ENCODE measurements at regions not wholly inside any gene's neighbourhood (a gene's known extent, or its start where the extent isn't known, plus 50 kb on each side); places are given as distances from the start of the nearest gene placed in this dataset.
A peak's percentile ranks its signal among the peaks of the same experiment; 100 is the strongest.

DNA sequence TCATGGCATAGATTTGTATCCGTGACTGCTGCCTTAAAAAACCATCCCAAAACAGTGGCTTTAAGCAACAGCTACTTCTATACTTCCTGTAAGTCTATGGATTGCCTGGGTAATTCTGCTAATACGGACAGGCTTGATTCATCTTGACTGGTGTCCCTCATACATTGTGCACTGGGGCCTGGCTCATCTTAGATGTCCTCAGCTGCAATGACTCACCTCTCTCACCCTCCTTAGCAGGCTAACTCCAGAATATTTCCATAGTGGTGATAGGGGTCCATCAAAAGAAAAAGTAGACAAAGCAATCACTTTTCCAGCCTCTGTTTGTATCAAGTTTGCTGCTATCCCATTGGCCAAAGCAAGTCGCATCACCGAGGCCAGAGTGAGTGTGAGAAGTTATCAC is 409.1 kb upstream of the KAZN start:
- no peak for DNase-seq (ENCODE audit: low read depth, low spot score)

DNA sequence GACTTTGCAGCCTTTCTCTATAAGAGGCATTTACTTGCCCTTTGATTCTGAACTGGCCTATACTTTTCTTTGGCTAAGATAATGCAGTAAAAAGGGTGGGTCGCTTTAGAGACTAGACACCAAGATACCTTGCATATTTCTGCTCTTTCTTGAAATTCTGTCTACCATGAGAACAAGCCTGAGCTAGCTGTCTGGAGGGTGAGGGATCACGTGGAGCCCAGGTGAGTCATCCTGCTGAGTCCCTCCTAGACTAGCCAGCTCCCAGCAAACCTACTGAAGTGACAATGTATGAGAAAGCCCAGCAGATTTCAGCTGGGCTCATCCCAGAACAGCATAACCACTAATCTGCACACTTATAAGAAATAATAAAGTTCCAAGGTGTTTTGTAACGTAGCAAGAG is 408.0 kb upstream of the KAZN start:
- peak; percentile 2 for DNase-seq (ENCODE audit: low read depth, low spot score)

DNA sequence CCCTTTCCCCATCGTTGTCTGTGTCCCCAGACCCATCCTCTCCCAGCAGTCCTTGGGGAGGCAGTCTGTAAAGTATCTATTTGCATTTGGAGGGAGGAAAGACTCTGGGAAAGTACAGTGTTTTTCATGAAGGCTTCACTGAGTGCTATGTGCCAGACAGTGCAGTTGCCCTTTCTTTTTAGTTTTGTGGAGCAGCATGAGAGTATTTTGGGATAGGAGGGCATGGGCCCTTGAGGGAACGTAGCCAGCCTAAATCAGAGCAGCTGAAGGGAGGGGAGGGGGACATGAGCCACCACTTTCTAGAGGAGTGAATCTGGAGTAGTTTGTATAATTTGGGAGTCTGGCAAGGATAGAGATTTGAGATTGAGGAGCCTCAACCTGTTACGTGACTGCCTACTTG is 404.0 kb upstream of the KAZN start:
- no peak for DNase-seq (ENCODE audit: low read depth, low spot score)

DNA sequence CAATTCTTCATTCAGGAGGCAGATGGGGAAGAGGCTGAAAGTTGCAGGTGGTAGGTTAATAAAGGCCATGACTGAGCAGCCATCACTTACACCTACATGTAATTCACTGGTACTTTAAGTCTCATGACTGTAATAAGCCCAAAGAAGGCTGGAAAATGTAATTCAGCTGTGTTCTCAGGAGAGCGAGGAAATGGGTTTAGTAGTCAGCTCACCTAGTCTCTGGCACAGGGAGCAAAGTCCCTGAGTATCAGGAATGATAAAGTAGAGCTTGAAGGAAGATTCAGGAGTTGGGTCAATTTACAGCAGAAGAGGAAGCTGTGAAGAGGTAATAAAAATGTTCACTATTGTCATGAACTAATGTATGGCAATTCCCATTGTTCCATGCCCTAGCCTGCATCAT is 393.4 kb upstream of the KAZN start:
- no peak for DNase-seq (ENCODE audit: low read depth, low spot score)

DNA sequence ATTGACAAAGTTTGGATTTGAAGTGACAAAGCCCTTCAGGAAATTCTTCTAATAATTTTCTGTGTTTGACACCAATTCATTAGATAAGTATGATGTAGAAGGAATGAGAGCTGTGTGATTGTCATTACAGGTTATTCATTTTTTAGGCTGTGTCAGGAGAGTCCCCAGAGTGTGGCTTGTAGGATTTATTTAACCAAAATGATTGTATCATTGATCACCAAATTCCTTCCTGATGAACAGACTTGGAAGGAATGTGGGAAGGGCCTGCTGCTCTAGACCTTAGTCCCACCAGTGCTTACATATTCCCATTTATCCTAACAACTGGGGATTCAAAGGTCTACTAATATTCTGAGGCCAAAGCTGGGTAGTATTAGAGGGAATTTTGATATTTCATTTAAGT is 383.3 kb upstream of the KAZN start:
- no peak for DNase-seq (ENCODE audit: low read depth, low spot score)

DNA sequence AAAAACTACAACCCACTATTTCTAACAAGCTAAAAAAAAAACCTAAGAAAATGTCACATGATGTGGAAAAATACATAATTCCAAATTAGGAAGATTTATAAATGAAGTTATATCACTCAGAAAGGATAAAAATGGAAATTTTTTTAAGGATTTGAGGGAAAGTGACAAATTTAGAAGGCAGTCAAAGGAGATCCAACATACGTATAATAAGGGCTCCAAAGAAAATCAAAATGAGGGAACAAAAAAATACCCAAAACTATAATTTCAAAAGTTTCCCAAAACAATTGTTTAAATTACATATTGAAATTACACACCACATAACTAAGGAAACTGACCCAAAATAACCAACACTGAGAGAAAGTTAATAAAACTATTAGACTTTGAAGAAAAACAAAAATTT is 381.1 kb upstream of the KAZN start:
- no peak for DNase-seq (ENCODE audit: low read depth, low spot score)

DNA sequence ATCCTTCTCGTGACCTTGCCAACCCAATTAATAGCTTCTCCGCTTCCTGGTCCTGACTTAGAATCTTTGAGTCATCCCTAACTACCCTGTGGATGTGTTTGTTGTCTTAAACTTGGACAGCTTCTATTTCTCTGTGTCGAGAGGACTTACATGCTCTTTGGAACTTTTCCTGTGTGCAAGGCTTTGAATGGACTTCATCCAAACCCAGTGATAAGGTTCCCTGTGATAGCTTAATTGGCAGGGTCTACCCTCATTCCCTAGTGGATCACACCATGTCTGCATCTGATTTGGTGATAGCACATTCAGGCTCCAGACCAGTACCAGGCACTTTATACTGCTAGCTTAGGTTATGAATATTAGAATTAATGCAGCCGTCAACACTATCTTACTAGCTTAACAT is 378.2 kb upstream of the KAZN start:
- DNase-seq (ENCODE audit: low read depth, low spot score): no peak

DNA sequence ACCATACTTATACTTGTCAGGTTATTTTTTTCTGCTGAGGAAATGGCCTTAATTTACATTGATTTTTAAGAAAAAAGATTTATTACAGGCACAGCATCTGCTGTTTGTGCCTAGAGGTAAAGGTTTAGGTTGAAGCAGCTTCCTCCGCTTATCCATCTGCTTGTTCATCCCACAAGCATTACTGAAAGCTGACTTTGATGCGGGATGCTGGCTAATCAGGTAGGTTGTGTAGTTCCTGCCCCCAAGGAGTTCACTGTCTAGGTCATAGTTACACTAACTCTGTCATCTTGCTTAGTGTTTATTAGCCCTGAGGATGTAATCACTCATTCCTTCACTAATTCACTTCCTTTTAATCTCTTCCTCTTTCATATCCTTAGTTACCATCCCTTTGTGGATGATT is 377.7 kb upstream of the KAZN start:
- DNase-seq (ENCODE audit: low read depth, low spot score): no peak

DNA sequence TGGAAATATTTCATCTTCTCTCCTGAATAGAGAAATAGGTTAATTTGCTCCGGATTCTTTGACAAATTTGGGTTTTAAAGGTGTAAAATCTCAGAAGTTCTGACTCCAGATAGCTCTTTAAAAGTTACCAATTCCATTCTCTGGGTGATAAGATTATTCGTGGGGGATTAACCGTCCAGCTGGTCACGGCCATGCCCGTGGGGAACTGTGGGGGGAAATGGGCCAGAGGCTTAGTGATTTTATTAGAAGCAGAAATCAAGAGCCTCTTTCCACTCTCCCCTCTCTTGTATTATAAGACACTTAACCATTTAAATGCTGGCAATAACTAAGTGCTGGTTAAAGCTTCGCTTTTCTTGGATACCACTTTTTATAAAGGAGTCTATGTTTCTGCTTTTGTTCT is 376.4 kb upstream of the KAZN start:
- no peak for DNase-seq (ENCODE audit: low read depth, low spot score)

DNA sequence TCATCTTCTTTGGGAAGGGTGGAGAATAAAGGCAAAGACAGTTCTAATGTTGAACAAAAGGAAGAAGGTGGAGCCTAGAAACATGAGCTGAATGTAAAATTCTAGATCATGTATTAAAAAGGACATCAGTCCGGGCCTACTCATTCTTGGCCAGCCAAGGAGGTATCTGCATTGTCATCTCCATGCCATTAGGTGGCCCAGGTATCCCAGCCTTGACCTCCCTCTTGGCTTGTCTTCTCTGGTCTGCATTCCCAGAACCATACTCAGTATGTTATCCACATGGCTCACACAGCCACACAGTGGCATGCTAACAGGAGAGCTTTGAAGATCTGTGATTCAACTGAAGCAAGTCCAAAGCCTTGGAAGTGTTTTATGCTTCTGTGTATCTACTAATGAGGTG is 369.8 kb upstream of the KAZN start:
- no peak for DNase-seq (ENCODE audit: low read depth, low spot score)

DNA sequence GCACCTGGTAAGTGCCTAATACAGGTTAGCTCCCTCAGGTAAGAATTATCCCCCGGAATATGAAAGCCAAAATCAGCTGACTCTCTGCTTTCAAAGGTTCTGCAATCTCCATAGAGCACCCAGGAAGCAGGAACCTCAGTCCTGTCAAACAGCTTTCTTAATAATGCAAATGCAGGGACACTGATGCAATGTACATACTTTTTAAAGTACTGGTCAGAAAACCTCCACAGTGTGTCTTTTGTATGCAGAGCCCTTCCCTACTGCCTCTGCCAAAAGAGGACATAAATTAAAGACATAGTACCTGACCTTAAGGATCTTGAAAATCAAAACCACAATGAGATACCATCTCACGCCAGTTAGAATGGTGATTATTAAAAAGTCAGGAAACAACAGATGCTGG is 365.0 kb upstream of the KAZN start:
- no peak for DNase-seq (ENCODE audit: low read depth, low spot score)

DNA sequence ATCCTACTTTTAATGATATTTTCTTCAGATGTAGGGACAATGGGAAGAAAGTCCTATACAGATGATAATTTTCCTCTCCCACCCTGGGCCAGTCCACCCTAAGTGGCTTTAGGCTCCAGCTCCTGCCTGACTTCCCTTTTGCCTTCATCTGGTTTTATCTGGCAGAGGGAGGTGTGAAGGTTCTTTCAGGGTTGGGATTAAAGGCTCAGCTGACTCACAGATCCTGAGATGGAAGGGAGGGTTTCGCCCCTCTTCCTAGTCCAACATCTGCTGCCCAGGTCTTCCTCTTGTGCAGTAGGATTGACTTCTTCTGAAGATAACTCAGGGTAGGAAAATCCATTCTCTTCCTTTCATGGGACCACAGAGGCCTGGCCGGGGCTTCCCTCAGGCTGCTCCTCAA is 362.4 kb upstream of the KAZN start:
- no peak for DNase-seq (ENCODE audit: low read depth, low spot score)

DNA sequence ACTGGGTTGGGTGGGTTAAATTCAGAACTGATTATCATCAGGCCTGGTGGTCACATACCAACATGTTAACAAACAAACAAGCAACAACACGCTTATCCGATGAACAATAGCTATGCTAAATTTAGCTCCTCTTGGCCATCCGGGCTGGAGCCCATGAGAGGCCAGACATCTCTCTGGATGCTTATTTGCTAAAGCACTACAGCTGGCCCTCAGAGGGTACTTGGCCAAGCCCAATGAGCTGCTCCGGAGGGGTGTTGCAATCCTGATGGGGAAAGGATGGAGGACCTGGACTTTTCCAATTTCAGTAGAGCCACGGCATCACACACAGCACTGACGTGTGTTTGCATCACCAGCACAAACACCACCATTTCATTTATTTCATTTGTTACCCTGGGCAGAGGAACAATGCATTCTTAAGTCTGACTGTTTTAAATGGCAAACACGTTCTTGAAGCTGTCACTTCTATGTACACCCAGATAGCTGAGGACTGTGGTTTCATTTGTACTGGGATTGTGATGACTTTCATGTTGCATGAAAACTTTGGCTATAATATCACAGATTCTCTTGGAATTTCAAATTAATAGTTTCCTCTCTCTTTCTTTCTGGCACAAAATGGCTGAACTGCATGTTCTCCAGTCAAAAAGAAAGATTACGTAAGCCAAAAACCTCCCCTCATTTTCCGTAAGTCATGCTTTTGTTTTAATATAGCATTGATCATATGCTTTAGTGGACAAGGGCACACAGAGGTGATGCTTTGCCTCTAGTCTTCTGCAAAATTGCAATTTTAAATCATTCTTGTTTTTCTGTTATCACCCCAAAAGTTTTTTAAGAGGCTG is 359.8 kb upstream of the KAZN start:
- DNase-seq (ENCODE audit: low read depth, low spot score): no peak

DNA sequence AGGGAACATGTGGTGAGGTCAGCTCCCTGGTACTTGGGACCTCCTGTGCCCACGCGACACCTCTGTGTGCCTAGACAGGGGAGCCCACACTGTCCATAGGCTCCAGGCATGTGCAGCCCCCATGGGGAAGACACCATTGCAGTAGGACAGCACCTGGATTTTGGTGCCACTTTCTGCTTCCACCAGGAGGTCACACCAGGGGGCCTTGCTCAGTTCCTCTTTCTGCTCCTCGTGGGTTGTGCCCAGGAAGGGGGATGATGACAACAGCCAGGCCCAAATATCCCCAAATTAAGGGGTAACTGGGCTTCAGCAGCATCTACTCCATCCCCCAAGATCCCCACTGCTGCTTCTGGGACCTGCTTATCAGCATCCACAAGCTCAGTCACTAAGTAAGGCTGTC is 358.2 kb upstream of the KAZN start:
- DNase-seq (ENCODE audit: low read depth, low spot score): no peak

DNA sequence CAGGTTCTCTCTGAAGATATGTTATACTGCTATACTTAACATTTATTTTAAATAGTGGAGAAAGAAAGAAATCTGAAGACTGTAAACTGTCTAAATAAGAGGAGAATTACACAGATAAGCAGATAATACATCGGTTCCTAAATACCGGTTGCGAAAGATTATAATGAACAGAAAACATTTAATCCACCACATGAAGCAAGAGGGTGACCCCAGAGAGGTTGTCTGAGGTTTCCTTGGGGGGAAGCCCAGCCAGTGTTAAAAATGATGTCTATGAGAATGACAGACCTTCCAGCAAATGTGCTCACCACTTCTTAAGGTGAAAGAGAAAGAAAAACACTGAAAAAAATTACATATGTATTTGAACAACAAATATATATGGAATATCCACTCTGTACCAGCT is 356.4 kb upstream of the KAZN start:
- DNase-seq (ENCODE audit: low read depth, low spot score): no peak

DNA sequence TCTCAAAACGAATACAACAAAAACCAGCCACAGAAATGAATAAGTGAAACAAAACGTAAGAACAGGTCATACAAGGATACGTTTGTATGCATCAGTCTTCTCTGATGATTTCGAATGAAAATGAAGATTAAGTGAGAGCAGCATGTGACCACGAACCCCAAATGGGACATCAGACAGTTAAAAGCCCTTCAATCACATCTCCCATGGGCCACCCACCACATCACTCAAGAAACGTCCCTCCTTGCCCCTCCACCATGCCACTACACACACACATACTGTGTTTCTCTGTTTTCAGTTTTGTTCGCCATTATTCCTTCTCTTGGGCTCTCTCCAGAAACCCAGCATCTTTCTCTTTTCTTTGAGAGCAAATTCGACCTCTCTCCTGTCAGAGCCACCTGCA is 355.6 kb upstream of the KAZN start:
- DNase-seq (ENCODE audit: low read depth, low spot score): no peak

DNA sequence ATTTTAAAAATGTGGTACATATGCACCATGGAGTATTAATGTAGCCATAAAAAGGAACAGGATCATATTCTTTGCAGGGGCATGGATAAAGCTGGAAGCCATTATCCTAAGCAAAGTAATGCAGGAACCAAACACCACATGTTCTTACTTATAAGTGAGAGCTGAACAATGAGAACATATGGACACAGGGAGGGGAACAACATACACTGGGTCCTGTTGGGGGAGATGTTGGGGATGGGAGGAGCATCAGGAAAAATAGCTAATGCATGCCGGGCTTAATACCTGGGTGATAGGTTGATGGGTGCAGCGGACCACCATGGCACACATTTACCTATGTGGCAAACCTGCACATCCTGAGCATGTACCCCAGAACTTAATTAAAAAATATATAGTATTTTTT is 352.5 kb upstream of the KAZN start:
- DNase-seq (ENCODE audit: low read depth, low spot score): no peak

DNA sequence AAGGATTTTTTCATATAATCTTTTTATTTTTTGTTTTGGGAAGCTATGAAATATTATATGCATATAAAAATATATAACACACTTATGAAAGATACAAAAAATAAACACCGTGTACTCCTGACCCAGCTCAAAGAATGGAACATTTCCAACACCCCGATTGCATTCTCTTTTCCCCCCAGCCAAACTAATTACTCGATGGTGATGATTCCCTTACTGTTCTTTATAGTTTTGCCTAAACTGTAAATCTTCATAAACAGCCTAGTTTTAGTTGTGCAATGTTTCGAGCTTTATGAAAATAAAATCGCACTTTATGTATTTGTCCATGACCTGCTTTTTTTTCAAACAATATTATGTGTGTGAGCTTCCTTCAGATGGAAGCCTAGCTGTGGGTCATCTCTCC is 352.0 kb upstream of the KAZN start:
- no peak for DNase-seq (ENCODE audit: low read depth, low spot score)

DNA sequence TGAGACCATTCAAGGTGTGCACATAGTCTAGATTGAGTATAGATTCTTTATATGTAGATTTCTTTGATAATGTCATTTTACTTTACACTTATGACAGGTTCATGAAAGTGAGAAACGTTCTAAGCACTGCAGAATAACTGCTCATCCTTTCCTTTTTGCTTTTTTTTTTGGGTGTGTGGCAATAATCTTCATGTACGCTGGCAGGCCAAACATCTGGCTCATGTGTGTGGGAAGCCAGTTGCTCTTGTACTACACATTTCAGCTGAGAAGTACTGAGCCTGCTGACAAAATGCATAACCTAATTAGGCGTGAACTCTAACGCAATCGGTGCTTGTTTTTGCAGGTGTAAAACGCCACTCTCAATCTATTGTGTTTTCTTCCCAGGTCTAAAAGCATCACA is 350.8 kb upstream of the KAZN start:
- DNase-seq (ENCODE audit: low read depth, low spot score): no peak

DNA sequence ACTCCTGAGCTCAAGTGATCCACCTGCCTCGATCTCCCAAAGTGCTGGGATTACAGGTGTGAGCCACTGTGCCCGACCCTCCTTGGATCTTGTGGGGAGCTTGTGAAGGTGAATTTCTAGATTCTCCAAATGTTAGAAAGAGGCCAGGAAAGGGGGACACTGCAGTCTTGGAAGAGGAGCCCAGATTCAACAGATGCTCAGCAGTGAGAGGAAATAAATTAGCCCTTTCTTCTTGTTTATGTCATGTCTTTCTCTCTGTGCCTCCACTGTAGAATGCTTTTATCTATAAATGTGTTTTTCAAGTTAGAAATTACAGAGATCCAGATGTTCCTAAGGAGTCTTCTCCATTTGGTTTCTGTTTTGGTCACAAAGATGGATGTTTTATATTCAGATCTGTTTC is 346.6 kb upstream of the KAZN start:
- DNase-seq (ENCODE audit: low read depth, low spot score): no peak

DNA sequence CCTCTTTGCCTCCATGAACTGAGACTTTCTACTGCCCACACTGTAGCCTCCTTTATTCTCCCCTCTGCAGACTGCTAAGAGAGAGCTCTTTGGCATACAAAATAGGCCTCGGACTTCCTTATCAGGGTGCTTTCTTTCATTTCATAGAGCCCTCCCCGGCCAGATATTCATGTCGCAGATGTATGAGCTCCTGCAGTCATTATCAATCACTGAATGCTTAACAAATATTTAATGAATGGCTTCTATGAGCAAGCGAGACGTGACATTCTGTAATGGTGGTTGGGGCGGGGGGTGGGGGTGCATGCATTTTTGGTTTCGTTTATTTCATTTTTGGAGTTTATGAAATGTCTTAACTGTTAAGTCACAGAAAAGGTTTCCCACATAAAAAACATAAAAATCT is 344.8 kb upstream of the KAZN start:
- DNase-seq (ENCODE audit: low read depth, low spot score): no peak

DNA sequence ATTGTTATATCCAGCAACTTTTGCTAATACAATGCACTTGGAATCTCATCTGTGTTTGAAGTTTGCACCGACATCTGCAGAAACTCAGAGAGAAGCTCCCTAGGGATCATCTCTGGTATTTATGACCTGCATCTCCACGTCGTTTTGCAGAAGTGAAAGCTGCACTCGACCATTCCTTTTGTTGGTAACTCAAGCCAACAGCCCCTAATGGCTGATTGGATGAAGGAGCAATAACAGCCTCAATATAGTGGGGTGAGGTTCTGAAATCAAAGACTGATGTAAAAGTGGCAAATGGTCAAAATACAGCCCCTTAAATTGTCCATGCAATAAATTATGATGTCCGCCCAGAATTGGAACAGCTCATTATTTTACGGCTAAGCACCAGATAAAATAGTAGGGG is 344.2 kb upstream of the KAZN start:
- DNase-seq (ENCODE audit: low read depth, low spot score): no peak

DNA sequence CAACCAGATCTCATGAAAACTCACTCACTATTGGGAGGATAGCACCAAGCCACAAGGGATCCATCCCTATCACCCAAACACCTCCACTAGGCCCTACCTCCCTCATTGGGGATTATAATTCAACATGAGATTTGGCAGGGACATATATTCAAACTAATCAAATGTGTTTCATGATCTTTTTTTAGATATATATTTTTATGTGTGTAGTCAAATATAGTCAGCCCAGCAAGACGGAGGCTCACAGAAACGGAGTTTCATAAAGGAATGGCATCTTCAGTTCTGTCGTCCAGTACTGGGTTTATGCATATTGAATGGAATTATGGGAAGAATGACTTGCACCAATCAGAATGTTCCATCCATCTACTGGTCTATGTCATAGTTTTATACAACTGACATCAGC is 343.3 kb upstream of the KAZN start:
- DNase-seq (ENCODE audit: low read depth, low spot score): no peak

DNA sequence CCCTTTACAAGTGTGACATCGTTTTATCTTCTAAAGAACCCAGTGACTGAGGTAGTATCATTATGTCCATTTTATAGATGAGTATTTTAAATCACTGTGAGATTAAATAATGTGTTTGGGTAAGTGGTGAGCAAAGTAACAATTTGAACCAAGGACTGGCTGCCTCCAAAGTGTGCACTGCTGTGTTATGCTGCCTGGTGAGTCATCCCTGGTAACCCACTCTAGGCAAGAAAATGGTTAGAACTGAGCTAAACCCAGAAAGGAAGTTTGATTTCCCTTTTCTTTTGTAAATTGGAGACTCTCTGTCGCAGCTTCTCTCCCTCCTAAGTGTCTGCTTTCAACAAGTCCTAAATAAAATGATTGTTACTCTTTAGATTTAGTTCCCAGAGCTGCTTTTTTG is 342.8 kb upstream of the KAZN start:
- DNase-seq (ENCODE audit: low read depth, low spot score): no peak

Measured in ELF-1 (cell line).